ENCODE measurements at regions not wholly inside any gene's neighbourhood (a gene's known extent, or its start where the extent isn't known, plus 50 kb on each side); places are given as distances from the start of the nearest gene placed in this dataset.

DNA sequence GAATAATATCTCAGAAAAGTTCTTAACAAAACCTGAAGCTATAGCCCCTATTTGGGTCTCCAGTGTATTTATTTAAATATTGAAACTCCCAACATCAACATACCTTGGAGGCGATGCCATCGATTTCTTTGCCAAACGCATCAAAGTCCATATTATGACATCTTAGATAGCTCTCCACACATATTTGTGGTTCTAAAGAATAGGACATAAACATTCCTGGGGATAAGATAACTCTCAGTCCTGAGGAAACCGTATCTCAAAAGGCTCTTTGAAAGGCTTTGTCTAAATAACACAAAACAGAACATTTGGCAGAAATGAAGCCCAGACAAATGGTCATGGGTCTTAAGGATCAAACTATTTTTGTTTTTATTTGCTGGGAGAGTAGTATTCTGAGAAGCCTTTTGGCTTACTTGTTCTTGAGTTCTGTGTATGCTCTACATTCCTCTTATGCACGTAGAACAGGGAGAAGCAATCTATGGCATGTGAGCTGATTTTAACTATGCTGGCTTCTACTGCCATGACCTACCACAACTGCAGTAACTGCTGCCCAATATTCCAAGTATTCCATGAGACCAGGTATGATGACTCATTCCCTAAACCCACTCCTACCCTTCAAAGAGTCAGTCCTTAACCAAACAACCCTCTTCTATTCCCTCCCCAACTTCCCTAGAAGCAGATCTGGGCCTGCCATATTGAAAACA, 279.0 kb upstream of the ZFHX3 start:
- TF ChIP-seq EZH2 (IDR thresholded peaks at IDR 0.05; ENCODE audit: borderline replicate concordance, low read length) (no peak), CTCF (IDR thresholded peaks at IDR 0.05; ENCODE audit: low read length) (no peak)
- Histone ChIP-seq H3K4me3 (ENCODE audit: low read depth, low read length, poor library complexity, severe bottlenecking) (no peak overlapping the region), H3K27me3 (ENCODE audit: insufficient read depth, low read length) (no peaks in the 10 kb centered on the region), H2AFZ (ENCODE audit: low read length) (no peak overlapping the region), H3K27ac (ENCODE audit: low read depth, low read length, poor library complexity, severe bottlenecking) (no peak overlapping the region), H3K9me3 (ENCODE audit: low read length) (no peaks in the 10 kb centered on the region), H3K4me2 (ENCODE audit: low read length) (no peak overlapping the region), H3K4me1 (ENCODE audit: insufficient read depth, low read length, severe bottlenecking) (no peaks in the 10 kb centered on the region), H3K9ac (ENCODE audit: low read length) (no peak overlapping the region), H3K9me2 (ENCODE audit: low read depth, low read length) (no peaks in the 10 kb centered on the region), H3K79me2 (ENCODE audit: insufficient read depth, low read length) (no peaks in the 10 kb centered on the region), H4K20me1 (ENCODE audit: insufficient read depth, low read length) (no peaks in the 10 kb centered on the region), H3K36me3 (ENCODE audit: insufficient read depth, low read length) (no peaks in the 10 kb centered on the region), H3F3A (ENCODE audit: insufficient read depth, low read length) (no peaks in the 10 kb centered on the region)

DNA sequence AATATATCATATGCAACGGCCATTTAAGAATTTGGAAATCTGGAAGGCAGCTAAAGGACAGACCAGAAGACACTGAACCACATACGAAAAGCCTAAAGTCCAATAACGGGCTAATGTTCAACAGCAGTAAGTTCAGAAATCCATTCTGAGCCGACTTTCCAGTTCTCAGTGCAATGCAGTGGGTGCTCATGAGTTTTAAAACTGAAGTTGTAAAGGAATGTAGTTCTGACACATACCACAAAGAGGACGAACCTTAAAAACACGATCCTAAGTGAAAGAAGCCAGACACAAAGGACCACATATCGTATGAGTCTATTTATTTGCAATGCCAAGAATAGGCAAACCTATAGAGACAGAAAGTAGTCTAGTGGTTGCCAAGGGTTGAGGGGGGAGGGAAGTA, 278.3 kb upstream of the ZFHX3 start:
- no peaks in the 10 kb centered on the region for H3K79me2 ChIP-seq (ENCODE audit: insufficient read depth, low read length)
- H4K20me1 ChIP-seq (ENCODE audit: insufficient read depth, low read length), result no peaks in the 10 kb centered on the region
- H3K36me3 ChIP-seq (ENCODE audit: insufficient read depth, low read length), result no peaks in the 10 kb centered on the region
- no peak for TF ChIP-seq CTCF (IDR thresholded peaks at IDR 0.05; ENCODE audit: low read length)
- no peak for TF ChIP-seq EZH2 (IDR thresholded peaks at IDR 0.05; ENCODE audit: borderline replicate concordance, low read length)
- H3K4me1 ChIP-seq (ENCODE audit: insufficient read depth, low read length, severe bottlenecking), result no peaks in the 10 kb centered on the region
- no peak overlapping the region for H2AFZ ChIP-seq (ENCODE audit: low read length)
- no peak overlapping the region for H3K4me2 ChIP-seq (ENCODE audit: low read length)
- H3K9me2 ChIP-seq (ENCODE audit: low read depth, low read length), result no peaks in the 10 kb centered on the region
- no peaks in the 10 kb centered on the region for H3K9me3 ChIP-seq (ENCODE audit: low read length)
- no peak overlapping the region for H3K27ac ChIP-seq (ENCODE audit: low read depth, low read length, poor library complexity, severe bottlenecking)
- no peaks in the 10 kb centered on the region for H3K27me3 ChIP-seq (ENCODE audit: insufficient read depth, low read length)
- no peaks in the 10 kb centered on the region for H3F3A ChIP-seq (ENCODE audit: insufficient read depth, low read length)
- no peak overlapping the region for H3K9ac ChIP-seq (ENCODE audit: low read length)
- H3K4me3 ChIP-seq (ENCODE audit: low read depth, low read length, poor library complexity, severe bottlenecking), result no peak overlapping the region

DNA sequence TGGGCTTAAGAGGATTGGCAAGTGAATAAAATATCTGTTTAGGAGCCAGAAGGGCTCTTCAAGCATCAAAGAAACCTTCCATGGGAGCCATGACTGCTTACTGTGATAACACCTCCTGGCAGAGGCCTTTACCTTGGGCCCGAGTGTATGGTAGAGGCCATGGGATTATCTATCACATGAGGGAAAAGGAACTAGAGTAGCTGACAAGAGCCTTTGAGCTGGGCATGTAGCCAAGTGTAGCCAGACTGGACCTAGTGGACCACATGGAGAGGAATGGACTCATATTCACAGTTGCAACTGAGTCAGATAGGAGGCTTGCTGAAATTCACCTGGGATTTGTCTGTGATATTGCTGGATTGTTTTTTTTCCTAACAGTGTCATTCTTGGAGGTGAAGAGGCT, 276.0 kb upstream of the ZFHX3 start:
- TF ChIP-seq CTCF (IDR thresholded peaks at IDR 0.05; ENCODE audit: low read length) (no peak), EZH2 (IDR thresholded peaks at IDR 0.05; ENCODE audit: borderline replicate concordance, low read length) (no peak)

More for the DNA sequence above, 276.0 kb upstream of the ZFHX3 start:
- no peaks in the 10 kb centered on the region for H4K20me1 ChIP-seq (ENCODE audit: insufficient read depth, low read length)
- H3K36me3 ChIP-seq (ENCODE audit: insufficient read depth, low read length), result no peaks in the 10 kb centered on the region
- no peak overlapping the region for H2AFZ ChIP-seq (ENCODE audit: low read length)
- no peaks in the 10 kb centered on the region for H3K9me2 ChIP-seq (ENCODE audit: low read depth, low read length)
- no peaks in the 10 kb centered on the region for H3K79me2 ChIP-seq (ENCODE audit: insufficient read depth, low read length)
- H3K9ac ChIP-seq (ENCODE audit: low read length), result no peak overlapping the region
- no peak overlapping the region for H3K4me2 ChIP-seq (ENCODE audit: low read length)
- H3K9me3 ChIP-seq (ENCODE audit: low read length), result no peaks in the 10 kb centered on the region
- H3K4me1 ChIP-seq (ENCODE audit: insufficient read depth, low read length, severe bottlenecking), result no peaks in the 10 kb centered on the region
- no peak overlapping the region for H3K27ac ChIP-seq (ENCODE audit: low read depth, low read length, poor library complexity, severe bottlenecking)
- H3F3A ChIP-seq (ENCODE audit: insufficient read depth, low read length), result no peaks in the 10 kb centered on the region
- no peak overlapping the region for H3K4me3 ChIP-seq (ENCODE audit: low read depth, low read length, poor library complexity, severe bottlenecking)
- peaks cover 1% of the 10 kb centered on the region; the same call in 1 of the 2 replicates for H3K27me3 ChIP-seq (ENCODE audit: insufficient read depth, low read length)
